ENCODE measurements at regions not wholly inside any gene's neighbourhood (a gene's known extent, or its start where the extent isn't known, plus 50 kb on each side); places are given as distances from the start of the nearest gene placed in this dataset.

GRCh38 chr2:129347486-129348217 lies 631.8 kb upstream of the RAB6C start:
- no peak for DNase-seq (ENCODE audit: low spot score)
- H3K27ac ChIP-seq (ENCODE audit: poor library complexity, severe bottlenecking) = no peak overlapping the region
- no peak overlapping the region for H3K4me3 ChIP-seq (ENCODE audit: severe bottlenecking)
- H3K4me1 ChIP-seq (ENCODE audit: insufficient read depth, poor library complexity, severe bottlenecking) = no peaks in the 10 kb centered on the region
- ATAC-seq (ENCODE audit: low read depth) = no peak
- H3K27me3 ChIP-seq (ENCODE audit: insufficient read depth, poor library complexity, severe bottlenecking) = no peaks in the 10 kb centered on the region
- no peak for TF ChIP-seq CTCF (IDR thresholded peaks at IDR 0.05; ENCODE audit: poor library complexity, severe bottlenecking)
- H3K36me3 ChIP-seq (ENCODE audit: low read depth) = no peaks in the 10 kb centered on the region
- H3K9me3 ChIP-seq (ENCODE audit: severe bottlenecking) = no peaks in the 10 kb centered on the region

GRCh38 chr2:129354631-129355030 lies 624.8 kb upstream of the RAB6C start:
- ATAC-seq (ENCODE audit: low read depth) (no peak), DNase-seq (ENCODE audit: low spot score) (no peak)
- H3K27ac ChIP-seq (ENCODE audit: poor library complexity, severe bottlenecking) = no peak overlapping the region

GRCh38 chr2:129361688-129362087 lies 617.8 kb upstream of the RAB6C start:
- ATAC-seq (ENCODE audit: low read depth) (no peak), DNase-seq (ENCODE audit: low spot score) (no peak)
- no peak for TF ChIP-seq CTCF (IDR thresholded peaks at IDR 0.05; ENCODE audit: poor library complexity, severe bottlenecking)
- no peaks in the 10 kb centered on the region for H3K4me1 ChIP-seq (ENCODE audit: insufficient read depth, poor library complexity, severe bottlenecking)
- H3K36me3 ChIP-seq (ENCODE audit: low read depth) = no peaks in the 10 kb centered on the region
- no peaks in the 10 kb centered on the region for H3K9me3 ChIP-seq (ENCODE audit: severe bottlenecking)
- H3K27ac ChIP-seq (ENCODE audit: poor library complexity, severe bottlenecking) = no peak overlapping the region
- no peaks in the 10 kb centered on the region for H3K27me3 ChIP-seq (ENCODE audit: insufficient read depth, poor library complexity, severe bottlenecking)
- no peak overlapping the region for H3K4me3 ChIP-seq (ENCODE audit: severe bottlenecking)

More at GRCh38 chr2:129354631-129355030, 624.8 kb upstream of the RAB6C start:
- Histone ChIP-seq H3K36me3 (ENCODE audit: low read depth) (no peaks in the 10 kb centered on the region), H3K9me3 (ENCODE audit: severe bottlenecking) (no peaks in the 10 kb centered on the region), H3K27me3 (ENCODE audit: insufficient read depth, poor library complexity, severe bottlenecking) (no peaks in the 10 kb centered on the region), H3K4me3 (ENCODE audit: severe bottlenecking) (no peak overlapping the region), H3K4me1 (ENCODE audit: insufficient read depth, poor library complexity, severe bottlenecking) (no peaks in the 10 kb centered on the region)
- TF ChIP-seq CTCF (IDR thresholded peaks at IDR 0.05; ENCODE audit: poor library complexity, severe bottlenecking) = no peak

- TF ChIP-seq CTCF (IDR thresholded peaks at IDR 0.05; ENCODE audit: poor library complexity, severe bottlenecking) = no peak
- H3K4me1 ChIP-seq (ENCODE audit: insufficient read depth, poor library complexity, severe bottlenecking) = no peaks in the 10 kb centered on the region
- DNase-seq (ENCODE audit: low spot score) (no peak), ATAC-seq (ENCODE audit: low read depth) (no peak)
- no peaks in the 10 kb centered on the region for H3K27me3 ChIP-seq (ENCODE audit: insufficient read depth, poor library complexity, severe bottlenecking)
- no peak overlapping the region for H3K4me3 ChIP-seq (ENCODE audit: severe bottlenecking)
- H3K9me3 ChIP-seq (ENCODE audit: severe bottlenecking) = no peaks in the 10 kb centered on the region
- no peaks in the 10 kb centered on the region for H3K36me3 ChIP-seq (ENCODE audit: low read depth)
- no peak overlapping the region for H3K27ac ChIP-seq (ENCODE audit: poor library complexity, severe bottlenecking)
Observed at GRCh38 chr2:129366263-129366662, 613.2 kb upstream of the RAB6C start.

- no peaks in the 10 kb centered on the region for H3K27me3 ChIP-seq (ENCODE audit: insufficient read depth, poor library complexity, severe bottlenecking)
- no peak for ATAC-seq (ENCODE audit: low read depth)
- no peak for DNase-seq (ENCODE audit: low spot score)
- no peaks in the 10 kb centered on the region for H3K9me3 ChIP-seq (ENCODE audit: severe bottlenecking)
- H3K36me3 ChIP-seq (ENCODE audit: low read depth) = no peaks in the 10 kb centered on the region
- no peak overlapping the region for H3K27ac ChIP-seq (ENCODE audit: poor library complexity, severe bottlenecking)
- H3K4me1 ChIP-seq (ENCODE audit: insufficient read depth, poor library complexity, severe bottlenecking) = no peaks in the 10 kb centered on the region
- no peak overlapping the region for H3K4me3 ChIP-seq (ENCODE audit: severe bottlenecking)
- no peak for TF ChIP-seq CTCF (IDR thresholded peaks at IDR 0.05; ENCODE audit: poor library complexity, severe bottlenecking)
Observed at GRCh38 chr2:129367107-129367506, 612.4 kb upstream of the RAB6C start.
